ENCODE measurements at regions not wholly inside any gene's neighbourhood (a gene's known extent, or its start where the extent isn't known, plus 50 kb on each side); places are given as distances from the start of the nearest gene placed in this dataset.

DNA sequence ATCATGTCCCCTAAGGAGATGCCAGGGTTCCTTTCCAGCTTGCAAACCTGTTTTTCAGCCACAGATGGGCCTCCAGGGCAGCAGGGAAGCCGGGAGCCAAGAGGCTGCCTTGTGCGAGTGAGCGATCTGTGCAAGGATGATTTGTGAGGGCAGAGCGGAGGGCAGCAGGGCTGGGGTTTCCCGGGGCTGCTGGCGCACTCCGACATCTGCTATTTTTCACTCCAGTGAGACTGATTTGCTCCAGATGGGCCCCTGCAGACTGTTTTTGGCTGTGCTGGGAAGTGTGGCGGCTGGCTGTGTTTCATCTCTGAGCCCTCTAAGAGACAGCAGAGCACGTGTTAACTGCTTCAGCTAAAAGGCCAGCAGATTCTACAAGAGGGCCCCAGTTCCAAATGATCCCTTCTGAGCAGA lies 466.2 kb downstream of the TYW1 start:
- Histone ChIP-seq H3K9me3 (no peaks in the 10 kb centered on the region), H3K27ac (no peak overlapping the region), H3K4me3 (no peak overlapping the region), H3K4me1 (peaks cover 0 to 7% of the 10 kb centered on the region in 2 donors), H3K27me3 (no peaks in the 10 kb centered on the region), H3K36me3 (no peaks in the 10 kb centered on the region)
- no peak for DNase-seq (ENCODE audit: low spot score)
- TF ChIP-seq, protein P1, sequence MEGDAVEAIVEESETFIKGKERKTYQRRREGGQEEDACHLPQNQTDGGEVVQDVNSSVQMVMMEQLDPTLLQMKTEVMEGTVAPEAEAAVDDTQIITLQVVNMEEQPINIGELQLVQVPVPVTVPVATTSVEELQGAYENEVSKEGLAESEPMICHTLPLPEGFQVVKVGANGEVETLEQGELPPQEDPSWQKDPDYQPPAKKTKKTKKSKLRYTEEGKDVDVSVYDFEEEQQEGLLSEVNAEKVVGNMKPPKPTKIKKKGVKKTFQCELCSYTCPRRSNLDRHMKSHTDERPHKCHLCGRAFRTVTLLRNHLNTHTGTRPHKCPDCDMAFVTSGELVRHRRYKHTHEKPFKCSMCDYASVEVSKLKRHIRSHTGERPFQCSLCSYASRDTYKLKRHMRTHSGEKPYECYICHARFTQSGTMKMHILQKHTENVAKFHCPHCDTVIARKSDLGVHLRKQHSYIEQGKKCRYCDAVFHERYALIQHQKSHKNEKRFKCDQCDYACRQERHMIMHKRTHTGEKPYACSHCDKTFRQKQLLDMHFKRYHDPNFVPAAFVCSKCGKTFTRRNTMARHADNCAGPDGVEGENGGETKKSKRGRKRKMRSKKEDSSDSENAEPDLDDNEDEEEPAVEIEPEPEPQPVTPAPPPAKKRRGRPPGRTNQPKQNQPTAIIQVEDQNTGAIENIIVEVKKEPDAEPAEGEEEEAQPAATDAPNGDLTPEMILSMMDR (IDR thresholded peaks at IDR 0.05), result no peak

DNA sequence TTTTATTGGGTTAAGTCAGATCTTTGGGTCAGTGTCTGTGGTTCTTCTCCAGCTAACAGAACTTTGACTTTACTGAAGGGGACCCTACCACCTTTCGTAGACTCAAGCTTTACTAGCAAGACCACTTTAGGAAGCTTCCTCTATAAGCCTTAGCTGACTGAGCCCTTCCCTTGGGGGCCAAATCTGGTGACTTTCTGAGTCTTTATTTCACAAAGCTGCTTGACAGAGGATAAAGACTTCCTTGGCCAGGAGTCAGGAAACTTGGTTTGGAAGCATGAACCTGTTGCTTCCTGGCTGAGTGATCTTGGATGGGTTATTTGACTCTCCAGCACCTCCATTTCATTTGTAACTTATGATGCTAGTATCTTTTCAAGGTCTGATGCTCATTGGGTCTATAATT lies 466.7 kb downstream of the TYW1 start:
- DNase-seq (ENCODE audit: low spot score), result no peak
- H3K27me3 ChIP-seq, result no peaks in the 10 kb centered on the region
- no peak overlapping the region for H3K4me3 ChIP-seq
- TF ChIP-seq, protein P1 (IDR thresholded peaks at IDR 0.05), result no peak
- H3K9me3 ChIP-seq, result no peaks in the 10 kb centered on the region
- no peaks in the 10 kb centered on the region for H3K36me3 ChIP-seq
- H3K27ac ChIP-seq, result no peak overlapping the region
- peaks cover 0 to 7% of the 10 kb centered on the region in 2 donors for H3K4me1 ChIP-seq

GRCh38 chr7:67463983-67464382 lies 467.4 kb downstream of the TYW1 start:
- no peaks in the 10 kb centered on the region for H3K27me3 ChIP-seq
- peaks cover 0 to 7% of the 10 kb centered on the region in 2 donors for H3K4me1 ChIP-seq
- no peak for DNase-seq (ENCODE audit: low spot score)
- H3K27ac ChIP-seq, result no peak overlapping the region
- H3K9me3 ChIP-seq, result no peaks in the 10 kb centered on the region
- H3K36me3 ChIP-seq, result no peaks in the 10 kb centered on the region
- TF ChIP-seq, protein P1 (IDR thresholded peaks at IDR 0.05), result no peak
- no peak overlapping the region for H3K4me3 ChIP-seq

- Histone ChIP-seq H3K27me3 (no peaks in the 10 kb centered on the region), H3K4me3 (no peak overlapping the region), H3K9me3 (no peaks in the 10 kb centered on the region), H3K4me1 (peaks cover 0 to 7% of the 10 kb centered on the region in 2 donors), H3K36me3 (no peaks in the 10 kb centered on the region), H3K27ac (no peak overlapping the region)
- TF ChIP-seq, protein P1 (IDR thresholded peaks at IDR 0.05), result no peak
- DNase-seq (ENCODE audit: low spot score), result no peak
Observed at GRCh38 chr7:67466109-67466508, 469.5 kb downstream of the TYW1 start.

- no peaks in the 10 kb centered on the region for H3K27me3 ChIP-seq
- no peaks in the 10 kb centered on the region for H3K36me3 ChIP-seq
- no peak overlapping the region for H3K27ac ChIP-seq
- DNase-seq (ENCODE audit: low spot score), result no peak
- H3K4me1 ChIP-seq, result no peaks in the 10 kb centered on the region
- H3K9me3 ChIP-seq, result no peaks in the 10 kb centered on the region
- TF ChIP-seq, protein P1 (IDR thresholded peaks at IDR 0.05), result no peak
- H3K4me3 ChIP-seq, result no peak overlapping the region
Observed at GRCh38 chr7:67470256-67470751, 473.7 kb downstream of the TYW1 start.

GRCh38 chr7:67475293-67475692 lies 478.7 kb downstream of the TYW1 start:
- no peak for DNase-seq (ENCODE audit: low spot score)
- Histone ChIP-seq H3K4me1 (no peaks in the 10 kb centered on the region), H3K4me3 (no peak overlapping the region), H3K27me3 (no peaks in the 10 kb centered on the region), H3K9me3 (no peaks in the 10 kb centered on the region), H3K36me3 (no peaks in the 10 kb centered on the region), H3K27ac (no peak overlapping the region)
- TF ChIP-seq, protein P1 (IDR thresholded peaks at IDR 0.05), result no peak
